ENCODE measurements at regions not wholly inside any gene's neighbourhood (a gene's known extent, or its start where the extent isn't known, plus 50 kb on each side); places are given as distances from the start of the nearest gene placed in this dataset.
"Not testable (repeated sequence)": the region's sequence is repeated elsewhere in the genome, so short reads cannot be mapped to it uniquely, and the experiment has no call there.

GRCh38 chr7:130945411-130945811 is 211.4 kb upstream of the KLF14 start:
- DNase-seq (ENCODE audit: low read depth in 2 of 2), result no peak

GRCh38 chr7:130946114-130946513 is 212.1 kb upstream of the KLF14 start:
- no peak for DNase-seq (ENCODE audit: low read depth in 2 of 2)

GRCh38 chr7:130947792-130948580 is 214.0 kb upstream of the KLF14 start:
- no peak for DNase-seq (ENCODE audit: low read depth in 2 of 2)

- no peak for DNase-seq (ENCODE audit: low read depth in 2 of 2)
Observed at GRCh38 chr7:130948822-130949221, 214.8 kb upstream of the KLF14 start.

- DNase-seq (ENCODE audit: low read depth in 2 of 2), result no peak
Observed at GRCh38 chr7:130949550-130949949, 215.5 kb upstream of the KLF14 start.

GRCh38 chr7:130950054-130950453 is 216.0 kb upstream of the KLF14 start:
- no peak for DNase-seq (ENCODE audit: low read depth in 2 of 2)

- DNase-seq (ENCODE audit: low read depth in 2 of 2), result no peak
Observed at GRCh38 chr7:130950741-130951140, 216.7 kb upstream of the KLF14 start.

GRCh38 chr7:130951303-130951975 is 217.4 kb upstream of the KLF14 start:
- no peak for DNase-seq (ENCODE audit: low read depth in 2 of 2)

GRCh38 chr7:130951976-130952876 is 218.2 kb upstream of the KLF14 start:
- no peak for DNase-seq (ENCODE audit: low read depth in 2 of 2)

- no peak for DNase-seq (ENCODE audit: low read depth in 2 of 2)
Observed at GRCh38 chr7:130953196-130953595, 219.2 kb upstream of the KLF14 start.

- DNase-seq (ENCODE audit: low read depth in 2 of 2), result no peak
Observed at GRCh38 chr7:130954918-130955564, 221.0 kb upstream of the KLF14 start.

- DNase-seq (ENCODE audit: low read depth in 2 of 2), result no peak
Observed at GRCh38 chr7:130955565-130955919, 221.5 kb upstream of the KLF14 start.

- no peak for DNase-seq (ENCODE audit: low read depth in 2 of 2)
Observed at GRCh38 chr7:130956417-130957136, 222.6 kb upstream of the KLF14 start.

GRCh38 chr7:130957137-130957513 is 223.1 kb upstream of the KLF14 start:
- DNase-seq (ENCODE audit: low read depth in 2 of 2), result no peak

GRCh38 chr7:130957722-130958435 is 223.9 kb upstream of the KLF14 start:
- DNase-seq (ENCODE audit: low read depth in 2 of 2), result not testable (repeated sequence)

- no peak for DNase-seq (ENCODE audit: low read depth in 2 of 2)
Observed at GRCh38 chr7:130958846-130959245, 224.8 kb upstream of the KLF14 start.

- no peak for DNase-seq (ENCODE audit: low read depth in 2 of 2)
Observed at GRCh38 chr7:130959743-130960207, 225.8 kb upstream of the KLF14 start.

- DNase-seq (ENCODE audit: low read depth in 2 of 2), result no peak
Observed at GRCh38 chr7:130960208-130960988, 226.4 kb upstream of the KLF14 start.

- DNase-seq (ENCODE audit: low read depth in 2 of 2), result peak; percentile 31 to 66
Observed at GRCh38 chr7:130961128-130961601, 227.2 kb upstream of the KLF14 start.

All from stimulated activated CD8-positive, alpha-beta memory T cell treated with anti-CD3 and anti-CD28 coated beads, Interleukin-15, amount 100 ng/mL, for 4 hours (primary cell).